Endothelial cell of umbilical vein (primary cell): ENCODE measurements at regions not wholly inside any gene's neighbourhood (a gene's known extent, or its start where the extent isn't known, plus 50 kb on each side); places are given as distances from the start of the nearest gene placed in this dataset.
A peak's percentile ranks its signal among the peaks of the same experiment; 100 is the strongest.

ENCODE experiments used
- BruUV-seq: library from RNA; stranded (reverse); fragments of 400-500 nt; replicated peaks from 2 replicates; lab custom pipeline; 2021; lab: Mats Ljungman, UMichigan
- CTCF ChIA-PET: fragments of 300-600, 350-600 bp; sonication (Branson Sonifier 250); formaldehyde crosslinking; loops from one replicate; lab custom pipeline; 2021; ENCODE audit warnings: antibody characterized with exemption, inconsistent platforms; lab: Charles Lee
- POLR2A ChIA-PET: fragments of 300-600, 350-600 bp; sonication (Branson Sonifier 250); formaldehyde crosslinking; loops from one replicate; lab custom pipeline; 2021; ENCODE audit warnings: antibody characterized with exemption, inconsistent platforms; lab: Charles Lee
- DNase-seq: peaks from one replicate; pipeline ENCODE4 v3.0.0-alpha.2; 2011; ENCODE audit warnings: low read depth, low spot score
- FAIRE-seq: peaks from 2 replicates; lab custom pipeline; 2011; peaks lifted over from hg19 to GRCh38; lab: Jason Lieb, UNC
- H2AFZ ChIP-seq: 2 replicates; pipeline ENCODE4 v1.6.0; 2012; ENCODE audit warnings: low read depth, low read length, control low read depth, inconsistent platforms
- H3K27ac ChIP-seq: 2 replicates; pipeline ENCODE4 v1.5.1; 2011; ENCODE audit warnings: low read depth, mild to moderate bottlenecking, control low read depth, low read length, moderate library complexity; ENCODE audit not compliant: insufficient read depth
- H3K27me3 ChIP-seq, 2 experiments: 2 replicates each; pipeline versions ENCODE4 v1.6.0 to v1.6.1; 2011; ENCODE audit warnings: low read length in 2 of 2, mixed read lengths in 1 of 2; ENCODE audit not compliant: control insufficient read depth in 2 of 2, insufficient read depth in 2 of 2
- H3K36me3 ChIP-seq, 2 experiments: 2 replicates in 1 of 2; 3 replicates in 1 of 2; pipeline ENCODE4 v1.5.1; 2011; ENCODE audit warnings: low read length in 2 of 2, mild to moderate bottlenecking in 1 of 2, moderate library complexity in 1 of 2; ENCODE audit not compliant: control insufficient read depth in 2 of 2, insufficient read depth in 2 of 2; ENCODE audit errors: extremely low read depth in 1 of 2
- H3K4me1 ChIP-seq: 3 replicates; pipeline ENCODE4 v1.5.1; 2011; ENCODE audit warnings: mild to moderate bottlenecking, low read length; ENCODE audit not compliant: control insufficient read depth, insufficient read depth; ENCODE audit errors: extremely low read depth
- H3K4me2 ChIP-seq: 2 replicates; pipeline ENCODE4 v1.6.1; 2011; ENCODE audit warnings: low read length, control low read depth, mixed read lengths; ENCODE audit not compliant: insufficient read depth
- H3K4me3 ChIP-seq, 3 experiments: fragments of 200-600 bp in 1 of 3; sonication (generic), shearing (Covaris generic) in 1 of 3; replicated peaks in 1 of 3; 2 replicates each; pipeline ENCODE4 v1.5.1; 2011 to 2016; ENCODE audit warnings: control low read depth in 3 of 3, low read length in 3 of 3, mild to moderate bottlenecking in 2 of 3, inconsistent platforms in 1 of 3, low read depth in 1 of 3, moderate library complexity in 1 of 3; ENCODE audit not compliant: insufficient read depth in 1 of 3
- H3K79me2 ChIP-seq: 2 replicates; pipeline ENCODE4 v1.6.0; 2012; ENCODE audit warnings: low read length, inconsistent platforms; ENCODE audit not compliant: control insufficient read depth, insufficient read depth
- H3K9ac ChIP-seq: replicated peaks from 2 replicates; pipeline ENCODE3; 2011; ENCODE audit warnings: low read length, control low read depth; ENCODE audit not compliant: insufficient read depth; ENCODE audit errors: extremely low read depth
- H3K9me1 ChIP-seq: replicated peaks from 3 replicates; pipeline ENCODE4 v1.6.0; 2011; ENCODE audit warnings: mild to moderate bottlenecking, low read length; ENCODE audit not compliant: control insufficient read depth, insufficient read depth; ENCODE audit errors: extremely low read depth
- H3K9me3 ChIP-seq: replicated peaks from 2 replicates; pipeline ENCODE4 v1.5.1; 2012; ENCODE audit warnings: low read length, inconsistent platforms; ENCODE audit not compliant: control insufficient read depth, insufficient read depth
- H4K20me1 ChIP-seq: replicated peaks from 2 replicates; pipeline ENCODE3; 2011; ENCODE audit warnings: mild to moderate bottlenecking, low read length; ENCODE audit not compliant: control insufficient read depth, insufficient read depth; ENCODE audit errors: extremely low read depth
- EZH2 ChIP-seq: IDR thresholded peaks from 2 replicates; pipeline ENCODE4 v1.6.1; 2012; ENCODE audit warnings: borderline replicate concordance, low read depth, mild to moderate bottlenecking, moderate library complexity, low read length, inconsistent platforms; ENCODE audit not compliant: severe bottlenecking
- FOS ChIP-seq: IDR thresholded peaks from 2 replicates; pipeline ENCODE4 v1.6.1; 2011; ENCODE audit warnings: mild to moderate bottlenecking, low read length, moderate library complexity, borderline replicate concordance; ENCODE audit not compliant: insufficient read depth
- GATA2 ChIP-seq: IDR thresholded peaks from 2 replicates; pipeline ENCODE4 v1.7.0; 2011; ENCODE audit warnings: low read depth, mild to moderate bottlenecking, moderate library complexity, mixed read lengths, low read length; ENCODE audit not compliant: insufficient read length, insufficient read depth
- JUN ChIP-seq: IDR thresholded peaks from 2 replicates; pipeline ENCODE4 v1.6.1; 2011; ENCODE audit warnings: borderline replicate concordance, low read depth; ENCODE audit not compliant: insufficient read length, insufficient read depth
- MYC ChIP-seq: IDR thresholded peaks from one replicate; pipeline ENCODE4 v1.6.1; 2011; ENCODE audit warnings: mild to moderate bottlenecking, low read depth, low read length
- POLR2A ChIP-seq: IDR thresholded peaks from 2 replicates; pipeline ENCODE4 v1.6.1; 2012; ENCODE audit warnings: low read depth, mild to moderate bottlenecking, control low read depth, low read length
- POLR2AphosphoS5 ChIP-seq: IDR thresholded peaks from 2 replicates; pipeline ENCODE4 v1.6.1; 2012; ENCODE audit warnings: low read depth, mild to moderate bottlenecking, control low read depth, low read length, moderate library complexity; ENCODE audit not compliant: insufficient read depth
- dilution Hi-C: fragments of 300-500 bp; cut with MboI; formaldehyde crosslinking; loops from one replicate; pipeline ENCODE4 v1.15.0; 2019; ENCODE audit warnings: low sequenced_read_pairs; ENCODE audit not compliant: extremely low pct_ligation_motif_present
- intact Hi-C: fragments of 100-400 bp; cut with micrococcal nuclease; formaldehyde crosslinking; loops from one replicate; pipeline ENCODE4 v1.10.0; 2022
- TF ChIP-seq, protein P1 (sequence below): IDR thresholded peaks from 2 replicates; pipeline ENCODE4 v1.6.1; 2011; ENCODE audit not compliant: insufficient read depth, insufficient read length
- TF ChIP-seq, protein P2 (sequence below), 2 donors: IDR thresholded peaks; 1 replicate in 1 of 2; 2 replicates in 1 of 2; pipeline ENCODE4 v1.5.1; 2011; ENCODE audit warnings: low read length in 2 of 2, mild to moderate bottlenecking in 2 of 2, moderate library complexity in 2 of 2, control low read depth in 1 of 2, inconsistent platforms in 1 of 2, low read depth in 1 of 2; ENCODE audit not compliant: insufficient read depth in 1 of 2; ENCODE audit errors: extremely low read depth in 1 of 2

DNA sequence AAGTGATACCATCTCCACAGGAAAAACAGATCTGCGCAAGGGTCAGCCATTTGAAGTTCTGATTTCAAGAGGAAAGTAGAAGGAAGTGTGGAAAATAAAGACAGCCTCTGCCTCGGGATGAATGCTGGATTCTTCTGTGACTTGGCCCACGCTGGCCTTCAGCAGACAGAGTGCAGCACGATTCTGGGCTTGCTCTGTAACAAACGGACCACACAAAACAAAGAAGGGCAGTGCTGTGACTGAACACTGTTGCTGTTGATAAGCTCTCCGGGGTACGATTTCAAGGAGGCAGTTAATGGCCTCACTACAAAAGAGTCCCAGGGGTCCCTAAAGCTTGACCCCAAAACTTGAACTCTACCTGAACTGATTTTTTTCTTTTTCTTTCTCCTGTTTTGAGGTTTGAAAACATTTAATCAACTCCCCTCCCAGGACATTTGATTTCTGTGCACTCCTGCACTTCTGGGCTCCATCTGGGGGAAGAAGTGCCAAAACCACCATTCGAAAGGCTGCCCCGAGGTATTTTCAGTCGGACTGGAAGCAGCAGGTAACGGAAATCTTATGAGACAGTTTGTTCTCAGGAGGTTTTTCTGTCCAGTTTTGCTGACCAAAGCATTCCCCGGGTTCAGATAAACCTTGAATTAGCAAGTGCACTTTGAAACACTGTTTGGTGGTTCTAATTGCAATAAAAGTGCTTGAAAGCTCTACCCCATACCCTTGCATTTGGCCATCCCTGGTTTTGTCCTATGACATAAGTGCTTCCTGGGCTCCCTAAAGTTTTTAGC is 189.6 kb downstream of the MYLK4 start:
- Histone ChIP-seq H3K36me3 (no peaks in the 10 kb centered on the region), H3K79me2 (no peaks in the 10 kb centered on the region), H3K27me3 (no peaks in the 10 kb centered on the region), H3K4me1 (peaks cover 4% of the 10 kb centered on the region), H3K4me2 (no peak overlapping the region), H3K9me3 (no peaks in the 10 kb centered on the region), H3K9ac (no peak overlapping the region), H4K20me1 (no peaks in the 10 kb centered on the region), H3K9me1 (no peaks in the 10 kb centered on the region), H3K4me3 (no peak overlapping the region), H3K27ac (no peak overlapping the region), H2AFZ (peak overlapping the region; percentile 86)
- intact Hi-C loops, result no loop called here
- dilution Hi-C loops, result no loop called here
- peak; percentile 35 for FAIRE-seq
- TF ChIP-seq FOS, result no peak
- TF ChIP-seq, protein P1, sequence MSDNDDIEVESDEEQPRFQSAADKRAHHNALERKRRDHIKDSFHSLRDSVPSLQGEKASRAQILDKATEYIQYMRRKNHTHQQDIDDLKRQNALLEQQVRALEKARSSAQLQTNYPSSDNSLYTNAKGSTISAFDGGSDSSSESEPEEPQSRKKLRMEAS, result no peak
- no peak for TF ChIP-seq MYC
- no peak for TF ChIP-seq JUN
- no peak for TF ChIP-seq POLR2AphosphoS5
- TF ChIP-seq, protein P2, sequence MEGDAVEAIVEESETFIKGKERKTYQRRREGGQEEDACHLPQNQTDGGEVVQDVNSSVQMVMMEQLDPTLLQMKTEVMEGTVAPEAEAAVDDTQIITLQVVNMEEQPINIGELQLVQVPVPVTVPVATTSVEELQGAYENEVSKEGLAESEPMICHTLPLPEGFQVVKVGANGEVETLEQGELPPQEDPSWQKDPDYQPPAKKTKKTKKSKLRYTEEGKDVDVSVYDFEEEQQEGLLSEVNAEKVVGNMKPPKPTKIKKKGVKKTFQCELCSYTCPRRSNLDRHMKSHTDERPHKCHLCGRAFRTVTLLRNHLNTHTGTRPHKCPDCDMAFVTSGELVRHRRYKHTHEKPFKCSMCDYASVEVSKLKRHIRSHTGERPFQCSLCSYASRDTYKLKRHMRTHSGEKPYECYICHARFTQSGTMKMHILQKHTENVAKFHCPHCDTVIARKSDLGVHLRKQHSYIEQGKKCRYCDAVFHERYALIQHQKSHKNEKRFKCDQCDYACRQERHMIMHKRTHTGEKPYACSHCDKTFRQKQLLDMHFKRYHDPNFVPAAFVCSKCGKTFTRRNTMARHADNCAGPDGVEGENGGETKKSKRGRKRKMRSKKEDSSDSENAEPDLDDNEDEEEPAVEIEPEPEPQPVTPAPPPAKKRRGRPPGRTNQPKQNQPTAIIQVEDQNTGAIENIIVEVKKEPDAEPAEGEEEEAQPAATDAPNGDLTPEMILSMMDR (IDR thresholded peaks at IDR 0.05; ENCODE audit: extremely low read depth in 1 of 2, insufficient read depth in 1 of 2, low read depth in 1 of 2, low read length in 2 of 2), result no peak
- no peak for TF ChIP-seq EZH2
- TF ChIP-seq POLR2A, result no peak
- TF ChIP-seq GATA2, result no peak
- BruUV-seq, result no TSS peak
- peak; percentile 47 for DNase-seq
- ChIA-PET CTCF (interaction anchor here (1.1 kb wide), 1 partner anchor 12 kb away, joined by 3 read pairs; no protein-coding TSS in a partner anchor), POLR2A (no interaction called here)
